Vagina (tissue), 2 donors: ENCODE measurements at regions not wholly inside any gene's neighbourhood (a gene's known extent, or its start where the extent isn't known, plus 50 kb on each side); places are given as distances from the start of the nearest gene placed in this dataset.

Experiments used
- CTCF ChIP-seq, 3 experiments: fragments of 450-650 bp in 2 of 3; fragments of 200-600 bp in 1 of 3; sonication (generic) in 1 of 3; IDR thresholded peaks; one replicate each; pipeline ENCODE4 v1.5.1; 2017 to 2019; ENCODE audit warnings: antibody characterized with exemption in 3 of 3, mild to moderate bottlenecking in 2 of 3, moderate library complexity in 2 of 3
- POLR2A ChIP-seq, 2 donors: fragments of 450-650 bp; IDR thresholded peaks; one replicate each; pipeline ENCODE4 v1.6.1; 2017; ENCODE audit warnings: antibody characterized with exemption in 2 of 2, mild to moderate bottlenecking in 2 of 2, moderate library complexity in 2 of 2

DNA sequence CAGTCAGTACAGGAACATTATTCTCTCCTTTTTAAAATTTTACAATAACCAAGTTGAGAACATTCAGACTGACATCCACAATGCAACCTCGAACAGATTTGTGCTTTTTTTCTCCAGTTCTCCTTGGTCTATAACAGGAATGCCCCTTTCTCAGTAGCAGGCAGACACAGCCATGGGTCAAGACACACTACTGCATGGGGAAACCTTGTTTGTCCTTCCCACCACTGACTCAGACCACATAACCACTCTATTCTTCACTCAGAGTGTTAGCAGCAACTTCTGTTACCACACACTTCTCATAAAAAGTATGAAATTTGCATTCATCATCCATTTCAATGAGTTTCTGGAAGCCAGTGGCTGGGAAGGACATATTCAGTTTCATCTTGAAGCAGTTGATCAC, 421.7 kb downstream of the ADRA2A start:
- TF ChIP-seq CTCF (IDR thresholded peaks at IDR 0.05) (no peak), POLR2A (IDR thresholded peaks at IDR 0.05) (no peak)
